ENCODE measurements at regions not wholly inside any gene's neighbourhood (a gene's known extent, or its start where the extent isn't known, plus 50 kb on each side); places are given as distances from the start of the nearest gene placed in this dataset.

DNA sequence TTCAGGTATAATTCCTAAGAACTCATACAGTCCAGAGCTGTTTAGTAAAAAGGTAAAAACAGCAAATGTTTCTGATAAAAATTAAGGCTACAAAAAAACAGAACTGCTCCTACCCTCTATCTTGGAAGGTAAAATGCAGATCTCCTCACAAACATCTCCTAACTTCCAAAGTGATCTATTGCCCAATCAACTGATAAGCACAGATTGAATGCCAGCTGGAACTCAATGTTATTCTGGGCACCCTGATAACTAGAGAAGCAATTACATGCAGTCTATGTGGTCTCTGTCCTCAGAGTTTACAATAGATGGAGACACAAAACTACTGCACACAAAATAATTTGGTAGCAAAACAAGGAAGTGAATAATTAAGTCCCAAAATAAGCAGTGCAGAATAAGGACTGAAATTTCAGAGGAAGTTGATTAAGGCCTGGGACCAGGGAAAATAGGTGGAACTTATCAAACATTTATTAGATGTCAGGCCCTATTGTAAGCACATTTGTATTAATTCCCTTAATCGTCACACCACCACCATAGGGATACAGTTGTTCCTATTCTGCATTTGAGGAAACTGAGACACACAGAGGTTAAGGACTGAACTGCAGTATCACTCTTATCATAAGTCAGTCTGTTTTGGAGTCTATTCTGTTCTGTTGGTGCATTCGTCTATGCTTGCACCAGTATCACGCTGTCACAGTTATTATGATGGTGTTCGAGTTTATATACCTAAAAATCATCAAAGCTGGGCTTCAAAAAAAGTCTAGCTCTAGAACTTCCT, 102.2 kb upstream of the TARS1 start:
- TF ChIP-seq, protein P1, sequence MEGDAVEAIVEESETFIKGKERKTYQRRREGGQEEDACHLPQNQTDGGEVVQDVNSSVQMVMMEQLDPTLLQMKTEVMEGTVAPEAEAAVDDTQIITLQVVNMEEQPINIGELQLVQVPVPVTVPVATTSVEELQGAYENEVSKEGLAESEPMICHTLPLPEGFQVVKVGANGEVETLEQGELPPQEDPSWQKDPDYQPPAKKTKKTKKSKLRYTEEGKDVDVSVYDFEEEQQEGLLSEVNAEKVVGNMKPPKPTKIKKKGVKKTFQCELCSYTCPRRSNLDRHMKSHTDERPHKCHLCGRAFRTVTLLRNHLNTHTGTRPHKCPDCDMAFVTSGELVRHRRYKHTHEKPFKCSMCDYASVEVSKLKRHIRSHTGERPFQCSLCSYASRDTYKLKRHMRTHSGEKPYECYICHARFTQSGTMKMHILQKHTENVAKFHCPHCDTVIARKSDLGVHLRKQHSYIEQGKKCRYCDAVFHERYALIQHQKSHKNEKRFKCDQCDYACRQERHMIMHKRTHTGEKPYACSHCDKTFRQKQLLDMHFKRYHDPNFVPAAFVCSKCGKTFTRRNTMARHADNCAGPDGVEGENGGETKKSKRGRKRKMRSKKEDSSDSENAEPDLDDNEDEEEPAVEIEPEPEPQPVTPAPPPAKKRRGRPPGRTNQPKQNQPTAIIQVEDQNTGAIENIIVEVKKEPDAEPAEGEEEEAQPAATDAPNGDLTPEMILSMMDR (conservative IDR thresholded peaks at IDR 0.05; ENCODE audit: low read depth, low read length): 0 out of 2 replicates have a peak, but pooled peaks have one; percentile 15
- TF ChIP-seq EZH2phosphoT487 (IDR thresholded peaks at IDR 0.05; ENCODE audit: borderline replicate concordance, low read length) (no peak), EZH2 (IDR thresholded peaks at IDR 0.05; ENCODE audit: low read length, unreplicated experiment) (no peak)

All from PC-3 (cell line).